ENCODE measurements at regions not wholly inside any gene's neighbourhood (a gene's known extent, or its start where the extent isn't known, plus 50 kb on each side); places are given as distances from the start of the nearest gene placed in this dataset.

GRCh38 chr6:131390322-131390721, 182.7 kb upstream of the ARG1 start:
- TF ChIP-seq, protein P1, sequence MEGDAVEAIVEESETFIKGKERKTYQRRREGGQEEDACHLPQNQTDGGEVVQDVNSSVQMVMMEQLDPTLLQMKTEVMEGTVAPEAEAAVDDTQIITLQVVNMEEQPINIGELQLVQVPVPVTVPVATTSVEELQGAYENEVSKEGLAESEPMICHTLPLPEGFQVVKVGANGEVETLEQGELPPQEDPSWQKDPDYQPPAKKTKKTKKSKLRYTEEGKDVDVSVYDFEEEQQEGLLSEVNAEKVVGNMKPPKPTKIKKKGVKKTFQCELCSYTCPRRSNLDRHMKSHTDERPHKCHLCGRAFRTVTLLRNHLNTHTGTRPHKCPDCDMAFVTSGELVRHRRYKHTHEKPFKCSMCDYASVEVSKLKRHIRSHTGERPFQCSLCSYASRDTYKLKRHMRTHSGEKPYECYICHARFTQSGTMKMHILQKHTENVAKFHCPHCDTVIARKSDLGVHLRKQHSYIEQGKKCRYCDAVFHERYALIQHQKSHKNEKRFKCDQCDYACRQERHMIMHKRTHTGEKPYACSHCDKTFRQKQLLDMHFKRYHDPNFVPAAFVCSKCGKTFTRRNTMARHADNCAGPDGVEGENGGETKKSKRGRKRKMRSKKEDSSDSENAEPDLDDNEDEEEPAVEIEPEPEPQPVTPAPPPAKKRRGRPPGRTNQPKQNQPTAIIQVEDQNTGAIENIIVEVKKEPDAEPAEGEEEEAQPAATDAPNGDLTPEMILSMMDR (IDR thresholded peaks at IDR 0.05), result no peak
- TF ChIP-seq POLR2A (IDR thresholded peaks at IDR 0.05), result no peak

All from sigmoid colon (tissue), 3 donors.